IMR-90 (cell line): ENCODE measurements at regions not wholly inside any gene's neighbourhood (a gene's known extent, or its start where the extent isn't known, plus 50 kb on each side); places are given as distances from the start of the nearest gene placed in this dataset.

Source experiments
- ATAC-seq: fragments of 200-7000 bp; cut with Tn5 transposase; 2 replicates; pipeline ENCODE4 v1.9.1; 2020; ENCODE audit warnings: low read depth, mild to moderate bottlenecking, moderate library complexity
- BruUV-seq: library from RNA; stranded (reverse); fragments of 400-500 nt; replicated peaks from 2 replicates; lab custom pipeline; 2021; lab: Mats Ljungman, UMichigan
- CTCF ChIA-PET: fragments of 300-600 bp; formaldehyde crosslinking; extraction: SDS; loops from one replicate; lab custom pipeline; 2021; ENCODE audit warnings: antibody characterized with exemption; lab: Yijun Ruan, JAX
- POLR2A ChIA-PET: fragments of 300-600 bp; sonication (Branson Sonifier 250); formaldehyde crosslinking; loops from one replicate; lab custom pipeline; 2022; ENCODE audit warnings: antibody characterized with exemption; ENCODE audit not compliant: unreplicated experiment; lab: Charles Lee
- DNase-seq: peaks from one replicate; pipeline ENCODE4 v3.0.0; 2013
- H2AFZ ChIP-seq: replicated peaks from 2 replicates; pipeline ENCODE3; 2013; ENCODE audit warnings: low read length, mild to moderate bottlenecking; ENCODE audit not compliant: poor library complexity
- H2AK5ac ChIP-seq: 2 replicates; pipeline ENCODE4 v1.6.1; 2013; ENCODE audit warnings: low read depth, low read length, inconsistent platforms
- H2AK9ac ChIP-seq: replicated peaks from 2 replicates; pipeline ENCODE3; 2013; ENCODE audit warnings: mild to moderate bottlenecking, low read depth, low read length, moderate library complexity; ENCODE audit not compliant: poor library complexity
- H2BK120ac ChIP-seq: 2 replicates; pipeline ENCODE4 v1.6.1; 2013; ENCODE audit warnings: low read depth, low read length, inconsistent platforms
- H2BK15ac ChIP-seq: 3 replicates; pipeline ENCODE4 v1.6.1; 2013; ENCODE audit warnings: low read depth, low read length, inconsistent platforms
- H2BK20ac ChIP-seq: 2 replicates; pipeline ENCODE4 v1.6.1; 2013; ENCODE audit warnings: low read depth, mild to moderate bottlenecking, inconsistent platforms, low read length, moderate library complexity
- H2BK5ac ChIP-seq: 2 replicates; pipeline ENCODE4 v1.6.1; 2013; ENCODE audit warnings: mild to moderate bottlenecking, low read depth, low read length, inconsistent platforms; ENCODE audit not compliant: poor library complexity, severe bottlenecking
- H3K14ac ChIP-seq: replicated peaks from 2 replicates; pipeline ENCODE4 v1.6.1; 2013; ENCODE audit warnings: low read depth, low read length, inconsistent platforms
- H3K18ac ChIP-seq: 2 replicates; pipeline ENCODE4 v1.6.1; 2013; ENCODE audit warnings: low read depth, low read length, control low read depth
- H3K23ac ChIP-seq: 2 replicates; pipeline ENCODE4 v1.6.1; 2013; ENCODE audit warnings: low read depth, low read length, inconsistent platforms
- H3K27ac ChIP-seq: 2 replicates; pipeline ENCODE4 v1.5.1; 2013; ENCODE audit warnings: mild to moderate bottlenecking, control low read depth, low read length; ENCODE audit not compliant: insufficient read depth
- H3K27me3 ChIP-seq: 2 replicates; pipeline ENCODE4 v1.6.1; 2013; ENCODE audit warnings: low read length; ENCODE audit not compliant: control insufficient read depth, insufficient read depth
- H3K36me3 ChIP-seq: 2 replicates; pipeline ENCODE4 v1.6.1; 2013; ENCODE audit warnings: low read length, mixed read lengths; ENCODE audit not compliant: control insufficient read depth, insufficient read depth
- H3K4ac ChIP-seq: 2 replicates; pipeline ENCODE4 v1.6.1; 2013; ENCODE audit warnings: low read depth, low read length, inconsistent platforms
- H3K4me1 ChIP-seq: 2 replicates; pipeline ENCODE4 v1.6.1; 2013; ENCODE audit warnings: low read length, mixed read lengths; ENCODE audit not compliant: control insufficient read depth, insufficient read depth
- H3K4me2 ChIP-seq: 2 replicates; pipeline ENCODE4 v1.6.1; 2013; ENCODE audit warnings: low read depth, mild to moderate bottlenecking, control low read depth, low read length, moderate library complexity
- H3K4me3 ChIP-seq: 2 replicates; pipeline ENCODE4 v1.5.1; 2013; ENCODE audit warnings: low read depth, mild to moderate bottlenecking, control low read depth, low read length, moderate library complexity; ENCODE audit not compliant: insufficient read depth
- H3K56ac ChIP-seq: 2 replicates; pipeline ENCODE4 v1.6.1; 2013; ENCODE audit warnings: low read length, inconsistent platforms; ENCODE audit not compliant: insufficient read depth; ENCODE audit errors: extremely low read depth
- H3K79me1 ChIP-seq, 2 experiments: 2 replicates each; pipeline ENCODE4 v1.6.1; 2013; ENCODE audit warnings: low read length in 2 of 2, inconsistent platforms in 1 of 2, low read depth in 1 of 2
- H3K9ac ChIP-seq: 2 replicates; pipeline ENCODE4 v1.6.1; 2013; ENCODE audit warnings: low read depth, low read length, control low read depth
- H3K9me1 ChIP-seq: 2 replicates; pipeline ENCODE4 v1.6.1; 2013; ENCODE audit warnings: low read length, inconsistent platforms; ENCODE audit not compliant: insufficient read depth
- H3K9me3 ChIP-seq: 2 replicates; pipeline ENCODE4 v1.6.1; 2013; ENCODE audit warnings: low read length; ENCODE audit not compliant: control insufficient read depth, insufficient read depth
- H4K20me1 ChIP-seq: 2 replicates; pipeline ENCODE4 v1.6.1; 2013; ENCODE audit warnings: low read length, inconsistent platforms; ENCODE audit not compliant: insufficient read depth
- H4K5ac ChIP-seq: 2 replicates; pipeline ENCODE4 v1.6.1; 2013; ENCODE audit warnings: mild to moderate bottlenecking, low read depth, low read length, control low read depth
- H4K8ac ChIP-seq, 2 experiments: 2 replicates each; pipeline ENCODE4 v1.6.1; 2013; ENCODE audit warnings: low read depth in 2 of 2, low read length in 2 of 2, control low read depth in 1 of 2, inconsistent platforms in 1 of 2
- H4K91ac ChIP-seq: 2 replicates; pipeline ENCODE4 v1.6.1; 2013; ENCODE audit warnings: low read depth, low read length, inconsistent platforms; ENCODE audit not compliant: insufficient read depth
- CTCF ChIP-seq: conservative IDR thresholded peaks from 2 replicates; pipeline ENCODE4 v1.5.1; 2012; ENCODE audit warnings: mild to moderate bottlenecking, low read depth, low read length, improper control_type of control experiment
- MAFK ChIP-seq: IDR thresholded peaks from 2 replicates; pipeline ENCODE4 v1.6.1; 2012; ENCODE audit warnings: low read depth, low read length, improper control_type of control experiment
- MXI1 ChIP-seq: IDR thresholded peaks from 2 replicates; pipeline ENCODE4 v1.6.1; 2012; ENCODE audit warnings: low read depth, mild to moderate bottlenecking, low read length, moderate library complexity, borderline replicate concordance
- USF2 ChIP-seq: fragments of 150-350 bp; IDR thresholded peaks from 2 replicates; pipeline ENCODE4 v1.6.1; 2017; ENCODE audit warnings: mild to moderate bottlenecking, antibody characterized with exemption, low read length, low read depth
- WGBS, 2 experiments: methylation state at CpG; one replicate each; pipeline versions ENCODE4 v1.1.5 to v1.1.7; 2013; ENCODE audit warnings: missing lambda C conversion rate in 2 of 2; ENCODE audit not compliant: insufficient read length in 1 of 2; ENCODE audit errors: extremely low coverage in 2 of 2; 5-methylcytosine and 5-hydroxymethylcytosine counted together
- dilution Hi-C: fragments of 300-500 bp; cut with HindIII; formaldehyde crosslinking; loops from one replicate; pipeline ENCODE4 v1.14.3; 2018; ENCODE audit warnings: low sequenced_read_pairs; ENCODE audit not compliant: unreplicated experiment
- in situ Hi-C: fragments of 300-500 bp; cut with MboI; formaldehyde crosslinking; loops from 3 replicates; pipeline ENCODE4 v1.14.3; 2019; ENCODE audit warnings: low sequenced_read_pairs, inconsistent platforms, mixed read lengths
- intact Hi-C: fragments of 100-400 bp; cut with micrococcal nuclease; formaldehyde crosslinking; loops from 2 replicates; pipeline ENCODE4 v1.10.0; 2022

DNA sequence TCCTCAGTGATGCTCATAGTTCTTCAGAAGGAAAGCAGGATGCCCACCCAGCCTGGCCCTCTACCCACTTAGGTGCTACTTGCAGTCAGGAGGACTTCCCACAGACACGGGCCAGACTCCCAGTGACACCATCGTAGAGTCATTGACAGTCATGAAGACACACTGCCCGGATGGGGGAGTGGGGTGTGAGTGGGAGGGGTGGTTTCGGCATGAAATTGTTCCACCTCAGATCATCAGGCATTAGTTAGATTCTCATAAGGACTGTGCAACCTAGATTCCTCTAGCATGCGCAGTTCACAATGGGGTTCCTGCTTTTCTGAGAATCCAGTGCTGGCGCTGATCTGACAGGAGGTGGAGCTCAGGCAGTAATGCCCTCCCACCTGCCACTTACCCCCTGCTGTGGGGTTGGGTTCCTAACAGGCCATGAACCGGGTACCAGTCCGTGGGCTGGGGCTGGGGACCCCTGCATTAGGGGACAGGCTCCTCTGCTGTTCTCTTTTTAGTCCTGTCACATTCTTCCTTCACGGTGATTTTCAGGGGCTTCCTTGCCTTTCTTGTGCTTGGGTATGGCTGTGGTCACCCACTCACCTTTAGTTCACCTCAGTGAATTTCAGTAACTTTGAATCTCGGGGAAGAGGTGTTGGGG lies 88.2 kb upstream of the ANKRD55 start:
- peaks cover 4% of the 10 kb centered on the region; the same call in 1 of the 2 replicates for H3K9me1 ChIP-seq
- in situ Hi-C loops (no loop called here), intact Hi-C loops (no loop called here), dilution Hi-C loops (no loop called here)
- H3K9me3 ChIP-seq = no peaks in the 10 kb centered on the region
- no peak for DNase-seq
- no peak overlapping the region for H4K5ac ChIP-seq
- no TSS peak for BruUV-seq
- H2AK9ac ChIP-seq = no peak overlapping the region
- no peak overlapping the region for H3K27ac ChIP-seq
- peak overlapping the region; percentile 9 for H2BK20ac ChIP-seq
- no peak overlapping the region for H3K18ac ChIP-seq
- ATAC-seq = no peak
- no peak overlapping the region for H3K9ac ChIP-seq
- CTCF ChIA-PET = no interaction called here
- no peak overlapping the region for H2BK120ac ChIP-seq
- H4K8ac ChIP-seq = no peak overlapping the region
- H4K91ac ChIP-seq = peak overlapping the region; percentile 51; the same call in 1 of the 2 replicates
- no peaks in the 10 kb centered on the region for H3K79me1 ChIP-seq
- H3K27me3 ChIP-seq = no peaks in the 10 kb centered on the region
- POLR2A ChIA-PET = no interaction called here
- H2BK5ac ChIP-seq = no peak overlapping the region
- no peaks in the 10 kb centered on the region for H4K20me1 ChIP-seq
- no peak overlapping the region; the same call in 1 of the 2 replicates for H3K4ac ChIP-seq
- no peak overlapping the region for H3K4me3 ChIP-seq
- H3K56ac ChIP-seq = no peak overlapping the region
- H2AFZ ChIP-seq = peak overlapping the region; percentile 24
- no peak overlapping the region for H3K23ac ChIP-seq
- no peak overlapping the region for H3K14ac ChIP-seq
- peak overlapping the region; percentile 15; the same call in 1 of the 2 replicates for H2AK5ac ChIP-seq
- TF ChIP-seq CTCF = no peak
- no peak for TF ChIP-seq MXI1
- no peak for TF ChIP-seq MAFK
- no peak for TF ChIP-seq USF2
- H3K36me3 ChIP-seq = no peaks in the 10 kb centered on the region
- WGBS, 2 experiments = no CpG with 5 or more reads among the region's 10 CpGs
- peak overlapping the region; percentile 59; the same call in 1 of the 3 replicates for H2BK15ac ChIP-seq
- peaks cover 8% of the 10 kb centered on the region; the same call in 1 of the 2 replicates for H3K4me1 ChIP-seq
- no peak overlapping the region for H3K4me2 ChIP-seq
